SK-N-SH treated with all-trans-retinoic acid at 6 μM for 48 hours (cell line): ENCODE measurements at regions not wholly inside any gene's neighbourhood (a gene's known extent, or its start where the extent isn't known, plus 50 kb on each side); places are given as distances from the start of the nearest gene placed in this dataset.

Experiments used
- CSDC2 ChIP-seq: fragments of 250-450 bp; sonication (Bioruptor Pico); IDR thresholded peaks from 2 replicates; pipeline ENCODE4 v1.5.0; 2020; ENCODE audit warnings: mild to moderate bottlenecking, moderate library complexity
- PATZ1 ChIP-seq: fragments of 250-450 bp; sonication (Bioruptor Pico); IDR thresholded peaks from 2 replicates; pipeline ENCODE4 v1.8.0; 2020; ENCODE audit warnings: mild to moderate bottlenecking, moderate library complexity, borderline replicate concordance
- RARB ChIP-seq: fragments of 250-450 bp; sonication (Bioruptor Pico); IDR thresholded peaks from 2 replicates; pipeline ENCODE4 v1.8.0; 2021; ENCODE audit warnings: mild to moderate bottlenecking, moderate library complexity
- TSHZ2 ChIP-seq: fragments of 250-450 bp; sonication (Bioruptor Pico); IDR thresholded peaks from 2 replicates; pipeline ENCODE4 v1.5.0; 2020; ENCODE audit warnings: mild to moderate bottlenecking, moderate library complexity
- ZC3H10 ChIP-seq: fragments of 250-450 bp; sonication (Bioruptor Pico); IDR thresholded peaks from 2 replicates; pipeline ENCODE4 v1.5.1; 2021; ENCODE audit warnings: mild to moderate bottlenecking, moderate library complexity
- ZFP3 ChIP-seq: fragments of 250-450 bp; sonication (Bioruptor Pico); IDR thresholded peaks from 2 replicates; pipeline ENCODE4 v1.5.0; 2020; ENCODE audit warnings: mild to moderate bottlenecking, moderate library complexity
- ZFP30 ChIP-seq: fragments of 450-650 bp; formaldehyde crosslinking; IDR thresholded peaks from 2 replicates; pipeline ENCODE4 v1.5.0; 2022; ENCODE audit warnings: mild to moderate bottlenecking, moderate library complexity
- ZNF565 ChIP-seq: fragments of 450-650 bp; formaldehyde crosslinking; conservative IDR thresholded peaks from 2 replicates; pipeline ENCODE4 v1.5.0; 2020; ENCODE audit warnings: low read depth, mild to moderate bottlenecking, moderate library complexity
- ZNF70 ChIP-seq: fragments of 450-650 bp; formaldehyde crosslinking; IDR thresholded peaks from 2 replicates; pipeline ENCODE4 v1.5.0; 2020; ENCODE audit warnings: mild to moderate bottlenecking, moderate library complexity

GRCh38 chr14:57069702-57070101 is 199.0 kb downstream of the EXOC5 start:
- TF ChIP-seq ZFP30 (CRISPR knock-in tag) (no peak), TSHZ2 (CRISPR knock-in tag) (no peak), ZNF70 (no peak), CSDC2 (no peak), ZFP3 (CRISPR knock-in tag) (no peak), RARB (CRISPR knock-in tag) (no peak), ZNF565 (CRISPR knock-in tag) (no peak), ZC3H10 (no peak), PATZ1 (no peak)
